Testis (tissue), 2 donors: ENCODE measurements at regions not wholly inside any gene's neighbourhood (a gene's known extent, or its start where the extent isn't known, plus 50 kb on each side); places are given as distances from the start of the nearest gene placed in this dataset.

ENCODE experiments used
- DNase-seq: peaks from one replicate; pipeline ENCODE4 v3.0.0-alpha.2; 2019
- H3K27ac ChIP-seq, 2 donors: fragments of 200-600 bp; sonication (generic); one replicate each; pipeline ENCODE4 v1.5.1; 2019
- H3K27me3 ChIP-seq: fragments of 200-600 bp; sonication (generic); one replicate; pipeline ENCODE4 v1.5.1; 2019
- H3K36me3 ChIP-seq: fragments of 200-600 bp; sonication (generic); one replicate; pipeline ENCODE4 v1.5.1; 2017; ENCODE audit warnings: low read depth; ENCODE audit errors: missing control alignments
- H3K4me1 ChIP-seq: fragments of 200-600 bp; sonication (generic); one replicate; pipeline ENCODE4 v1.5.1; 2019
- H3K4me3 ChIP-seq, 2 donors: fragments of 200-600 bp; sonication (generic); one replicate each; pipeline ENCODE4 v1.5.1; 2017 to 2019
- H3K9me3 ChIP-seq: fragments of 200-600 bp; sonication (generic); one replicate; pipeline ENCODE4 v1.5.1; 2017
- POLR2A ChIP-seq: fragments of 450-650 bp; IDR thresholded peaks from one replicate; pipeline ENCODE4 v1.6.1; 2017; ENCODE audit warnings: antibody characterized with exemption, mild to moderate bottlenecking, moderate library complexity
- WGBS, 2 donors: methylation state at CpG; one replicate each; pipeline ENCODE4 v1.1.5; 2018; 5-methylcytosine and 5-hydroxymethylcytosine counted together
- intact Hi-C: fragments of 100-400 bp; cut with DNase I; formaldehyde crosslinking; loops from one replicate; pipeline ENCODE4 v1.15.1; 2023; ENCODE audit warnings: low total_unique reads
- TF ChIP-seq, protein P1 (sequence below), 3 experiments: fragments of 450-650 bp in 2 of 3; fragments of 200-600 bp in 1 of 3; sonication (generic) in 1 of 3; IDR thresholded peaks; one replicate each; pipeline ENCODE4 v1.5.1; 2016 to 2019; ENCODE audit warnings: antibody characterized with exemption in 3 of 3, mild to moderate bottlenecking in 2 of 3, moderate library complexity in 1 of 3

DNA sequence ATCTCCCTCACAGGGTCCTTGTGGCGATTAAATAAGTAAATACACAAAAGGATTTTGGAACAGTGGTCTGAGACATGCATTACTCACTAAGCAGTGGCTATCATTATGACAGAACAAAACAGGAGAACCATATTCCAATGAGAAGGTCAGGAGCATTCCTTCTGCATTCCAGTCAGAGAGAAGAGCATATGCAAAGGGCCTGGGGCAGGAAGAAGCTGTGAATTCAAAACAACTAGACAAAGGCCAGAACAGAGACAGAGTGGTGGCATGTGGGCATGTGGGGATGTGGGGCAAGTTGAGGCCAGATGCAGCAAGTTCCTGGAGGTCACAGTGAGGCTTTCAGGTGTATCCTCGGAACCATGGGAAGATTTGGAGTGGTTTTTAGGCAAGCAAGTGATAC is 70.1 kb upstream of the VRK1 start:
- Histone ChIP-seq H3K9me3 (no peaks in the 10 kb centered on the region), H3K27me3 (no peaks in the 10 kb centered on the region), H3K36me3 (no peaks in the 10 kb centered on the region), H3K4me1 (no peaks in the 10 kb centered on the region), H3K27ac (no peak overlapping the region), H3K4me3 (no peak overlapping the region)
- no peak for DNase-seq
- 74 to 89% methylated on average over 2 of the region's 2 CpGs for WGBS, 2 donors
- TF ChIP-seq, protein P1, sequence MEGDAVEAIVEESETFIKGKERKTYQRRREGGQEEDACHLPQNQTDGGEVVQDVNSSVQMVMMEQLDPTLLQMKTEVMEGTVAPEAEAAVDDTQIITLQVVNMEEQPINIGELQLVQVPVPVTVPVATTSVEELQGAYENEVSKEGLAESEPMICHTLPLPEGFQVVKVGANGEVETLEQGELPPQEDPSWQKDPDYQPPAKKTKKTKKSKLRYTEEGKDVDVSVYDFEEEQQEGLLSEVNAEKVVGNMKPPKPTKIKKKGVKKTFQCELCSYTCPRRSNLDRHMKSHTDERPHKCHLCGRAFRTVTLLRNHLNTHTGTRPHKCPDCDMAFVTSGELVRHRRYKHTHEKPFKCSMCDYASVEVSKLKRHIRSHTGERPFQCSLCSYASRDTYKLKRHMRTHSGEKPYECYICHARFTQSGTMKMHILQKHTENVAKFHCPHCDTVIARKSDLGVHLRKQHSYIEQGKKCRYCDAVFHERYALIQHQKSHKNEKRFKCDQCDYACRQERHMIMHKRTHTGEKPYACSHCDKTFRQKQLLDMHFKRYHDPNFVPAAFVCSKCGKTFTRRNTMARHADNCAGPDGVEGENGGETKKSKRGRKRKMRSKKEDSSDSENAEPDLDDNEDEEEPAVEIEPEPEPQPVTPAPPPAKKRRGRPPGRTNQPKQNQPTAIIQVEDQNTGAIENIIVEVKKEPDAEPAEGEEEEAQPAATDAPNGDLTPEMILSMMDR (IDR thresholded peaks at IDR 0.05): no peak
- no peak for TF ChIP-seq POLR2A
- intact Hi-C loops: no loop called here

DNA sequence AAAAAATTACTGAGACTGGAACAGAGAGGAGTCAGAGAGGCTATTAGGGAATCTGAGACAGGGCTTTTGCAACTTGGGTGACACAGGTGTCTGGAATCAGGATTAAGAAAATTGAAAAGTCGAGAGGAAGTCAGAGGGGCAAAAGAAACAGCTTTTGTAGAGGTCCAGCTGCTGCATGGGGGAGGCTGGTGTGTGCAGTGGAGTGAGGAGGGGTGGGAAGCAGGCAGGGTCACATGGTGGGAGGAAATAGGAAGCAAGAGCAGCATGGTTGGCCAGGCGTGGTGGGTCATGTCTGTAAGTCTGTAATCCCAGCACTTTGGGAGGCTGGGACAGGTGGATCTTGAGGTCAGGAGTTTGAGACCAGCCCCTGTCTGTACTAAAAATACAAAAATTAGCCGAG is 69.7 kb upstream of the VRK1 start:
- Histone ChIP-seq H3K27me3 (no peaks in the 10 kb centered on the region), H3K4me3 (no peak overlapping the region), H3K27ac (no peak overlapping the region), H3K36me3 (no peaks in the 10 kb centered on the region), H3K9me3 (no peaks in the 10 kb centered on the region), H3K4me1 (no peaks in the 10 kb centered on the region)
- TF ChIP-seq, protein P1 (IDR thresholded peaks at IDR 0.05): no peak
- no peak for TF ChIP-seq POLR2A
- 66 to 72% methylated on average over 3 of the region's 3 CpGs for WGBS, 2 donors
- no peak for DNase-seq
- intact Hi-C loops: no loop called here

DNA sequence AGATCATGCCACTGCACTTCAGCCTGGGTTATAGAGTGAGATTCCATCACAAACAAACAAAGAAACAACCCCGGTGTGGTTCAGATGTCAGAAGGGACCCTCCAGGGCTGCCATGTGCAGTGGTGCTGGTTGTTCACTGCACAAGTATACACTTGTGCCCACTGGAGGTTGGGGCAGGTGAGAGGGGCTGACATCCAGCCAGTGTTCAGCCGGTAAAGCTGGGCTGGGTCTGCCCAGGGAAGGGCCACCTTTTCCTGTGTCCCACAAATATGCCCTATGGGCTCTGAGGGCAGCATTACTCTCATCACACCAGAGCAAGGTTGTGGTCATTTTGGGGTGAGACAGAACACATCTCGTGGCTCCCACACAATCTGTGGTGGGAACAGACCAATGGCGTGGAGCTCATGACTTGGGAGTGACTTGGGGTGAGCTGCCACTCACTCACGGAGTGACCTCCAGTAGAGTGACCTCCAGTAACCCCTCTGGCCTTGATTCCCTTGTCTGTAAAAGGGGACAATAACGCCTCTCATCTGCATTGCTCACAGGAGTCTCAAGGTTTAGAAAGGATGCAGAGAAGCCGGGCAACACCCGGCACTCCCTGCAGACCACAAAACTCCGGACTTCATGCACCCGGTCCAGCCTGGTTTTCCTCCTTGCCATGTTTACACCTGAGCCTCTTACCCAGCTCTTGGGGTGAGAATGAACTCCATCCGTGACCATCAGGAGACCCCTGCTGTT is 69.0 kb upstream of the VRK1 start:
- intact Hi-C loops: no loop called here
- Histone ChIP-seq H3K4me3 (no peak overlapping the region), H3K36me3 (no peaks in the 10 kb centered on the region), H3K27ac (no peak overlapping the region), H3K9me3 (no peaks in the 10 kb centered on the region), H3K27me3 (no peaks in the 10 kb centered on the region), H3K4me1 (no peaks in the 10 kb centered on the region)
- WGBS, 2 donors: 73 to 80% methylated on average over 11 of the region's 11 CpGs
- no peak for DNase-seq
- no peak for TF ChIP-seq POLR2A
- TF ChIP-seq, protein P1 (IDR thresholded peaks at IDR 0.05): no peak

DNA sequence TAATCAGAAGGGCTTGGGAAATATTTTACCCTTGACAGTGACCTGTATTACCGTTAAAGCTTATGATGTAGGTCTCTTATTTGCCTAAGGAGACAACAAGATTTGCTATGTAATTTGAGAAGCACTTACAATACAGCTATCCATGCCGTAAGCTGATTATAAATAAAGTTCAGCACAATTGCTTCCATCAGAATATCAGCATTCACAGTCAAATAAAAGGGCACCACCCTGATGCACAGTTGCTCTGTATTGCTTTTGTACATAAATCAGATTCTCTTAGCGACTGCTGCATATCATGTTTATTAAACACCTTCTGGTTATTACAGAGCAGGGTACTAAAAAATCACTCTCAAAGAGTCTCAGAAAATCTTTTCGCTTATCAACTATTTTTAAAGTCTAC is 67.3 kb upstream of the VRK1 start:
- 73% methylated on average over 4 of the region's 4 CpGs for WGBS, 2 donors
- H3K9me3 ChIP-seq: no peaks in the 10 kb centered on the region
- H3K27ac ChIP-seq: no peak overlapping the region
- no peaks in the 10 kb centered on the region for H3K27me3 ChIP-seq
- H3K4me1 ChIP-seq: no peaks in the 10 kb centered on the region
- intact Hi-C loops: no loop called here
- H3K4me3 ChIP-seq: no peak overlapping the region
- TF ChIP-seq POLR2A: no peak
- TF ChIP-seq, protein P1 (IDR thresholded peaks at IDR 0.05): no peak
- H3K36me3 ChIP-seq: no peaks in the 10 kb centered on the region
- no peak for DNase-seq

DNA sequence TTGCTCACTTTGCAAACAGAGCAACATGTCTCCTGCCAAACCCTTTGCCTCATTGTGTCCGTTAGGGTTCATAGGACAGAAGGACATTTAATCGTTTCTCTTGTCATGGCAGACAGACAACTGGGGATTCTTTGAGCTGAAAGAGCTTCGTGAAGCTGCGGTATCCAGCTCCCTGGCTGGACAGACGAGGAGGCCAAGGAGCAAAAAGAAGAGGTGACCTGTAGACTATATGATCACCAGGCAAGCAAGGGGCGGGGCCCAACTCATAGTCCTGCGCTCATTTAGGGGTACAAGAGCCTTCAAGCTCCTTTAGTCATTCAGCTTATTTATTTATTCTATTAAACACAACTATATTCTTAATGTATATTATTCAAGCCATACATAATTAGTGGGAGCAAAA is 66.8 kb upstream of the VRK1 start:
- DNase-seq: no peak
- Histone ChIP-seq H3K4me1 (no peaks in the 10 kb centered on the region), H3K36me3 (no peaks in the 10 kb centered on the region), H3K27me3 (no peaks in the 10 kb centered on the region), H3K9me3 (no peaks in the 10 kb centered on the region), H3K4me3 (no peak overlapping the region), H3K27ac (no peak overlapping the region)
- WGBS, 2 donors: 85 to 91% methylated on average over 7 of the region's 7 CpGs
- intact Hi-C loops: no loop called here
- TF ChIP-seq POLR2A: no peak
- TF ChIP-seq, protein P1 (IDR thresholded peaks at IDR 0.05): no peak
